ENCODE measurements at regions not wholly inside any gene's neighbourhood (a gene's known extent, or its start where the extent isn't known, plus 50 kb on each side); places are given as distances from the start of the nearest gene placed in this dataset.
"Not testable (repeated sequence)": the region's sequence is repeated elsewhere in the genome, so short reads cannot be mapped to it uniquely, and the experiment has no call there.

GRCh38 chr3:18083273-18083590 lies 340.8 kb upstream of the TBC1D5 start:
- not testable (repeated sequence) for TF ChIP-seq POLR2AphosphoS5 (IDR thresholded peaks at IDR 0.05; ENCODE audit: low read depth, low read length); TAF1 (IDR thresholded peaks at IDR 0.05; ENCODE audit: borderline replicate concordance, low read depth, low read length); POLR2A (IDR thresholded peaks at IDR 0.05; ENCODE audit: low read depth, low read length)

Data from GM12892 (cell line).